ENCODE measurements at regions not wholly inside any gene's neighbourhood (a gene's known extent, or its start where the extent isn't known, plus 50 kb on each side); places are given as distances from the start of the nearest gene placed in this dataset.

- in situ Hi-C loops (cut with MboI; ENCODE audit: low pct_unique_long_range_greater_than_20kb in 2 of 9, low sequenced_read_pairs in 9 of 9, unreplicated experiment in 9 of 9) = no loop called here
- Histone ChIP-seq H3K4me3 (no peak overlapping the region), H3K27ac (no peak overlapping the region), H3K4me1 (replicated peaks in 1 of 2) (peaks cover 0 to 10% of the 10 kb centered on the region in 2 donors)
- 0 to 76% (median 60%) methylated on average over 1 to 4 of the region's 4 CpGs; no CpG with 5 or more reads in 1 of the 10 experiments for WGBS, 10 experiments
- no peak for ATAC-seq (replicated peaks in 6 of 8)
Observed at GRCh38 chr10:50988792-50989191, 85.5 kb upstream of the PRKG1 start.

- peaks cover 0 to 10% of the 10 kb centered on the region in 2 donors for H3K4me1 ChIP-seq (replicated peaks in 1 of 2)
- ATAC-seq (replicated peaks in 6 of 8) = peak; percentile 6 to 82 (median 73)
- in situ Hi-C loops (cut with MboI; ENCODE audit: low pct_unique_long_range_greater_than_20kb in 2 of 9, low sequenced_read_pairs in 9 of 9, unreplicated experiment in 9 of 9) = no loop called here
- peak overlapping the region; percentile 46 to 74 (median 56) for H3K4me3 ChIP-seq
- H3K27ac ChIP-seq = no peak overlapping the region
- 0 to 80% (median 9%) methylated on average over 1 to 15 of the region's 49 CpGs; no CpG with 5 or more reads in 3 of the 10 experiments for WGBS, 10 experiments
Observed at GRCh38 chr10:50990568-50991455, 83.5 kb upstream of the PRKG1 start.

GRCh38 chr10:50991456-50992355 is 82.6 kb upstream of the PRKG1 start:
- peaks cover 0 to 10% of the 10 kb centered on the region in 2 donors for H3K4me1 ChIP-seq (replicated peaks in 1 of 2)
- peak; percentile 36 to 69 (median 56) for ATAC-seq (replicated peaks in 6 of 8)
- in situ Hi-C loops (cut with MboI; ENCODE audit: low pct_unique_long_range_greater_than_20kb in 2 of 9, low sequenced_read_pairs in 9 of 9, unreplicated experiment in 9 of 9) = no loop called here
- no peak overlapping the region for H3K27ac ChIP-seq
- peak overlapping the region; percentile 46 to 74 (median 56) for H3K4me3 ChIP-seq
- WGBS, 10 experiments = 0% methylated on average over 1 to 3 of the region's 72 CpGs; no CpG with 5 or more reads in 6 of the 10 experiments

GRCh38 chr10:50992356-50992901 is 81.9 kb upstream of the PRKG1 start:
- peak in 2 of 8 experiments; percentile 3 to 12 for ATAC-seq (replicated peaks in 6 of 8)
- H3K27ac ChIP-seq = no peak overlapping the region
- in situ Hi-C loops (cut with MboI; ENCODE audit: low pct_unique_long_range_greater_than_20kb in 2 of 9, low sequenced_read_pairs in 9 of 9, unreplicated experiment in 9 of 9) = no loop called here
- H3K4me1 ChIP-seq (replicated peaks in 1 of 2) = peaks cover 0 to 10% of the 10 kb centered on the region in 2 donors
- 11 to 91% (median 42%) methylated on average over 2 to 13 of the region's 14 CpGs; no CpG with 5 or more reads in 2 of the 10 experiments for WGBS, 10 experiments
- peak overlapping the region; percentile 46 to 74 (median 56) for H3K4me3 ChIP-seq

- peak overlapping the region in 3 of 5 donors; percentile 46 to 74 (median 56) for H3K4me3 ChIP-seq
- 0 to 82% (median 69%) methylated on average over 2 to 12 of the region's 16 CpGs; no CpG with 5 or more reads in 1 of the 10 experiments for WGBS, 10 experiments
- ATAC-seq (replicated peaks in 6 of 8) = peak in 3 of 8 experiments; percentile 44 to 53 (median 47)
- in situ Hi-C loops (cut with MboI; ENCODE audit: low pct_unique_long_range_greater_than_20kb in 2 of 9, low sequenced_read_pairs in 9 of 9, unreplicated experiment in 9 of 9) = no loop called here
- H3K27ac ChIP-seq = no peak overlapping the region
- H3K4me1 ChIP-seq (replicated peaks in 1 of 2) = peaks cover 0 to 10% of the 10 kb centered on the region in 2 donors
Observed at GRCh38 chr10:50992972-50993766, 81.1 kb upstream of the PRKG1 start.

- peak in 2 of 8 experiments; percentile 20 to 37 for ATAC-seq (replicated peaks in 6 of 8)
- Histone ChIP-seq H3K27ac (no peak overlapping the region), H3K4me1 (replicated peaks in 1 of 2) (peaks cover 0 to 10% of the 10 kb centered on the region in 2 donors), H3K4me3 (peak overlapping the region in 1 of 5 donors; percentile 74)
- in situ Hi-C loops (cut with MboI; ENCODE audit: low pct_unique_long_range_greater_than_20kb in 2 of 9, low sequenced_read_pairs in 9 of 9, unreplicated experiment in 9 of 9) = no loop called here
- 0 to 100% (median 95%) methylated on average over 1 to 3 of the region's 3 CpGs; no CpG with 5 or more reads in 2 of the 10 experiments for WGBS, 10 experiments
Observed at GRCh38 chr10:50993771-50994251, 80.5 kb upstream of the PRKG1 start.

- Histone ChIP-seq H3K4me3 (no peak overlapping the region), H3K4me1 (replicated peaks in 1 of 2) (peaks cover 0 to 7% of the 10 kb centered on the region in 2 donors), H3K27ac (no peak overlapping the region)
- WGBS, 10 experiments = 70 to 100% (median 93%) methylated on average over 1 to 2 of the region's 2 CpGs
- in situ Hi-C loops (cut with MboI; ENCODE audit: low pct_unique_long_range_greater_than_20kb in 2 of 9, low sequenced_read_pairs in 9 of 9, unreplicated experiment in 9 of 9) = no loop called here
- ATAC-seq (replicated peaks in 6 of 8) = no peak
Observed at GRCh38 chr10:50997461-50997860, 76.8 kb upstream of the PRKG1 start.

GRCh38 chr10:50999163-50999562 is 75.1 kb upstream of the PRKG1 start:
- Histone ChIP-seq H3K27ac (no peak overlapping the region), H3K4me1 (replicated peaks in 1 of 2) (no peaks in the 10 kb centered on the region), H3K4me3 (no peak overlapping the region)
- in situ Hi-C loops (cut with MboI; ENCODE audit: low pct_unique_long_range_greater_than_20kb in 2 of 9, low sequenced_read_pairs in 9 of 9, unreplicated experiment in 9 of 9) = no loop called here
- WGBS, 10 experiments = 54 to 100% (median 92%) methylated on average over 1 to 2 of the region's 2 CpGs
- no peak for ATAC-seq (replicated peaks in 6 of 8)

GRCh38 chr10:51000164-51000563 is 74.1 kb upstream of the PRKG1 start:
- in situ Hi-C loops (cut with MboI; ENCODE audit: low pct_unique_long_range_greater_than_20kb in 2 of 9, low sequenced_read_pairs in 9 of 9, unreplicated experiment in 9 of 9) = loop anchor here in 3 of 9 experiments (25.0 kb wide), 2 partner anchors 962 to 1212 kb away; no protein-coding TSS in a partner anchor
- H3K4me1 ChIP-seq (replicated peaks in 1 of 2) = no peaks in the 10 kb centered on the region
- no peak overlapping the region for H3K27ac ChIP-seq
- 3 to 100% (median 64%) methylated on average over 1 to 3 of the region's 3 CpGs; no CpG with 5 or more reads in 1 of the 10 experiments for WGBS, 10 experiments
- ATAC-seq (replicated peaks in 6 of 8) = peak in 2 of 8 experiments; percentile 57 to 58
- H3K4me3 ChIP-seq = no peak overlapping the region

GRCh38 chr10:51000976-51001375 is 73.3 kb upstream of the PRKG1 start:
- ATAC-seq (replicated peaks in 6 of 8) = no peak
- WGBS, 10 experiments = 7 to 60% (median 40%) methylated on average over 1 to 2 of the region's 2 CpGs; no CpG with 5 or more reads in 5 of the 10 experiments
- Histone ChIP-seq H3K4me1 (replicated peaks in 1 of 2) (peaks cover 0 to 3% of the 10 kb centered on the region in 2 donors), H3K4me3 (no peak overlapping the region), H3K27ac (no peak overlapping the region)
- in situ Hi-C loops (cut with MboI; ENCODE audit: low pct_unique_long_range_greater_than_20kb in 2 of 9, low sequenced_read_pairs in 9 of 9, unreplicated experiment in 9 of 9) = loop anchor here in 3 of 9 experiments (25.0 kb wide), 2 partner anchors 961 to 1211 kb away; no protein-coding TSS in a partner anchor

- ATAC-seq (replicated peaks in 6 of 8) = peak in 4 of 8 experiments; percentile 58 to 75 (median 64)
- in situ Hi-C loops (cut with MboI; ENCODE audit: low pct_unique_long_range_greater_than_20kb in 2 of 9, low sequenced_read_pairs in 9 of 9, unreplicated experiment in 9 of 9) = loop anchor here in 3 of 9 experiments (25.0 kb wide), 2 partner anchors 961 to 1211 kb away; no protein-coding TSS in a partner anchor
- WGBS, 10 experiments = 0 to 20% (median 3%) methylated on average over 1 of the region's 1 CpG; no CpG with 5 or more reads in 2 of the 10 experiments
- Histone ChIP-seq H3K4me1 (replicated peaks in 1 of 2) (peaks cover 0 to 3% of the 10 kb centered on the region in 2 donors), H3K4me3 (no peak overlapping the region), H3K27ac (no peak overlapping the region)
Observed at GRCh38 chr10:51001587-51001986, 72.7 kb upstream of the PRKG1 start.
